Loucy (cell line): ENCODE measurements at regions not wholly inside any gene's neighbourhood (a gene's known extent, or its start where the extent isn't known, plus 50 kb on each side); places are given as distances from the start of the nearest gene placed in this dataset.

Experiments used
- H2AFZ ChIP-seq: fragments of 200-600 bp; sonication (generic); 2 replicates; pipeline ENCODE4 v1.6.0; 2016; ENCODE audit warnings: antibody characterized with exemption, mild to moderate bottlenecking, low read length, moderate library complexity
- H3F3A ChIP-seq: fragments of 200-600 bp; 2 replicates; pipeline ENCODE4 v1.6.0; 2016; ENCODE audit warnings: antibody characterized with exemption, low read depth, mild to moderate bottlenecking
- H3K27me3 ChIP-seq: fragments of 200-600 bp; sonication (generic); 2 replicates; pipeline ENCODE4 v1.6.1; 2014; ENCODE audit warnings: low read length, mild to moderate bottlenecking; ENCODE audit not compliant: insufficient read depth, poor library complexity, severe bottlenecking
- H3K36me3 ChIP-seq: fragments of 200-600 bp; sonication (generic); 2 replicates; pipeline ENCODE4 v1.6.1; 2016; ENCODE audit warnings: low read length; ENCODE audit not compliant: insufficient read depth
- H3K4me1 ChIP-seq: fragments of 200-600 bp; sonication (generic); 2 replicates; pipeline ENCODE4 v1.5.1; 2014; ENCODE audit warnings: low read length, mild to moderate bottlenecking; ENCODE audit not compliant: insufficient read depth, poor library complexity, severe bottlenecking
- H3K4me2 ChIP-seq: fragments of 200-600 bp; sonication (generic); 2 replicates; pipeline ENCODE4 v1.6.0; 2014; ENCODE audit warnings: antibody characterized with exemption, low read length, low read depth, mild to moderate bottlenecking; ENCODE audit not compliant: poor library complexity, severe bottlenecking
- H3K4me3 ChIP-seq: fragments of 200-600 bp; sonication (generic); 2 replicates; pipeline ENCODE4 v1.5.1; 2014; ENCODE audit warnings: low read length, mild to moderate bottlenecking, mixed read lengths; ENCODE audit not compliant: poor library complexity, severe bottlenecking
- H3K79me2 ChIP-seq: fragments of 200-600 bp; sonication (generic); 2 replicates; pipeline ENCODE4 v1.6.1; 2014; ENCODE audit warnings: low read length; ENCODE audit not compliant: insufficient read depth
- H3K9ac ChIP-seq: fragments of 200-600 bp; sonication (generic); 2 replicates; pipeline ENCODE4 v1.6.0; 2014; ENCODE audit warnings: mild to moderate bottlenecking, low read depth, low read length, moderate library complexity; ENCODE audit not compliant: poor library complexity, severe bottlenecking
- H3K9me2 ChIP-seq: fragments of 200-600 bp; sonication (generic); replicated peaks from 2 replicates; pipeline ENCODE4 v1.6.1; 2016; ENCODE audit warnings: low read depth, low read length, mixed read lengths
- H3K9me3 ChIP-seq: fragments of 200-600 bp; sonication (generic); 2 replicates; pipeline ENCODE4 v1.6.1; 2014; ENCODE audit warnings: mild to moderate bottlenecking, antibody characterized with exemption, low read length, low read depth; ENCODE audit not compliant: insufficient read depth
- H4K20me1 ChIP-seq: fragments of 200-600 bp; sonication (generic); 2 replicates; pipeline ENCODE4 v1.6.0; 2014; ENCODE audit warnings: antibody characterized with exemption, low read length, mild to moderate bottlenecking; ENCODE audit not compliant: insufficient read depth, poor library complexity, severe bottlenecking
- EZH2phosphoT487 ChIP-seq: fragments of 200-600 bp; IDR thresholded peaks from 2 replicates; pipeline ENCODE4 v1.6.1; 2018; ENCODE audit warnings: antibody characterized with exemption, mild to moderate bottlenecking, moderate library complexity, borderline replicate concordance
- TF ChIP-seq, protein P1 (sequence below): fragments of 200-600 bp; sonication (generic); conservative IDR thresholded peaks from 2 replicates; pipeline ENCODE4 v1.5.1; 2014; ENCODE audit warnings: mild to moderate bottlenecking, antibody characterized with exemption, low read length

DNA sequence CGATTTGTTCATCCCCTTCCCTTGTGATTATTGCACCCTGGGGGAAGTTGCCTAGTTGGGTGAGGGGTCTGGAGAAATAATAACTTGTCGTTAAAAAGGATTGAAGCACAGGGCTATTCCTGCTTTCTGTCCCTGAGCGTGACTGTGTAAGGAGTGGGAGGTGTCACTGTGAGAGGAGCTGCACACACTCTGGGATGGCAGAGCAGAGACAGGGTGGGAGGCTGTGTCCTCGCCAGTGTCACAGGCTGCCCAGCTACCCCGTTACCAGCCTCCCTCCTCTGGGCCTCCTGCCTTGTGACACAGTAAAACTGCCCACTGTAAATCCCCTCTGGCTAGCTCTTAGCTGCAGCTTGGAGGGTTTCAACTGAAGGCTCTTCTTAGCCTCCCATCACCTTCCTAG is 460.6 kb downstream of the AACS start:
- H3K4me2 ChIP-seq = no peak overlapping the region
- no peaks in the 10 kb centered on the region for H3K36me3 ChIP-seq
- no peaks in the 10 kb centered on the region for H3K27me3 ChIP-seq
- no peak overlapping the region for H3K9ac ChIP-seq
- TF ChIP-seq EZH2phosphoT487 = no peak
- H3K79me2 ChIP-seq = no peaks in the 10 kb centered on the region
- H4K20me1 ChIP-seq = no peaks in the 10 kb centered on the region
- H3K9me3 ChIP-seq = no peaks in the 10 kb centered on the region; the same call in 1 of the 2 replicates
- H2AFZ ChIP-seq = no peak overlapping the region
- no peaks in the 10 kb centered on the region for H3K9me2 ChIP-seq
- no peaks in the 10 kb centered on the region for H3F3A ChIP-seq
- no peaks in the 10 kb centered on the region for H3K4me1 ChIP-seq
- no peak overlapping the region for H3K4me3 ChIP-seq

DNA sequence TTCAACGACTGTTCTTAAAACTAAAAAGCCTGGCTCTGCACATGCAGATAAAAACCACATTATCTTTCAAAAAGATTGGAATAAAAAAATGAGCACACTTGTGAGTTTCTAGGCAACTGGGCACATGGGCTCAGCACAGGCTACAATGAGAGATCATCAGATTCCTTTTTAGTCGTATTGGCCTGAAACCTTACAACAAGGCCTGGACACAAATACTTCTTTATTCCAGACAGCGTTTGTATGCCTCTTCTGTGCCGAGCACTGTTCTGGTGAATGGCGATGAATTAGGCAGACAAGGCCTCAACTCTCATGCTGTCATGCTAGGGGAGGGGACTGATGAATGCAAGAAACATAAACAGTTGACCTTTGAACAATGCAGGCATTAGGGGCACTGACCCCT is 463.0 kb downstream of the AACS start:
- no peaks in the 10 kb centered on the region for H3K27me3 ChIP-seq
- no peaks in the 10 kb centered on the region; the same call in 1 of the 2 replicates for H3K9me3 ChIP-seq
- H2AFZ ChIP-seq = no peak overlapping the region
- no peaks in the 10 kb centered on the region for H3K79me2 ChIP-seq
- no peak overlapping the region for H3K9ac ChIP-seq
- H3K36me3 ChIP-seq = no peaks in the 10 kb centered on the region
- no peaks in the 10 kb centered on the region for H3F3A ChIP-seq
- no peak overlapping the region for H3K4me3 ChIP-seq
- TF ChIP-seq EZH2phosphoT487 = no peak
- TF ChIP-seq, protein P1, sequence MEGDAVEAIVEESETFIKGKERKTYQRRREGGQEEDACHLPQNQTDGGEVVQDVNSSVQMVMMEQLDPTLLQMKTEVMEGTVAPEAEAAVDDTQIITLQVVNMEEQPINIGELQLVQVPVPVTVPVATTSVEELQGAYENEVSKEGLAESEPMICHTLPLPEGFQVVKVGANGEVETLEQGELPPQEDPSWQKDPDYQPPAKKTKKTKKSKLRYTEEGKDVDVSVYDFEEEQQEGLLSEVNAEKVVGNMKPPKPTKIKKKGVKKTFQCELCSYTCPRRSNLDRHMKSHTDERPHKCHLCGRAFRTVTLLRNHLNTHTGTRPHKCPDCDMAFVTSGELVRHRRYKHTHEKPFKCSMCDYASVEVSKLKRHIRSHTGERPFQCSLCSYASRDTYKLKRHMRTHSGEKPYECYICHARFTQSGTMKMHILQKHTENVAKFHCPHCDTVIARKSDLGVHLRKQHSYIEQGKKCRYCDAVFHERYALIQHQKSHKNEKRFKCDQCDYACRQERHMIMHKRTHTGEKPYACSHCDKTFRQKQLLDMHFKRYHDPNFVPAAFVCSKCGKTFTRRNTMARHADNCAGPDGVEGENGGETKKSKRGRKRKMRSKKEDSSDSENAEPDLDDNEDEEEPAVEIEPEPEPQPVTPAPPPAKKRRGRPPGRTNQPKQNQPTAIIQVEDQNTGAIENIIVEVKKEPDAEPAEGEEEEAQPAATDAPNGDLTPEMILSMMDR = no peak
- H4K20me1 ChIP-seq = no peaks in the 10 kb centered on the region
- no peaks in the 10 kb centered on the region for H3K4me1 ChIP-seq
- H3K9me2 ChIP-seq = no peaks in the 10 kb centered on the region
- H3K4me2 ChIP-seq = no peak overlapping the region

DNA sequence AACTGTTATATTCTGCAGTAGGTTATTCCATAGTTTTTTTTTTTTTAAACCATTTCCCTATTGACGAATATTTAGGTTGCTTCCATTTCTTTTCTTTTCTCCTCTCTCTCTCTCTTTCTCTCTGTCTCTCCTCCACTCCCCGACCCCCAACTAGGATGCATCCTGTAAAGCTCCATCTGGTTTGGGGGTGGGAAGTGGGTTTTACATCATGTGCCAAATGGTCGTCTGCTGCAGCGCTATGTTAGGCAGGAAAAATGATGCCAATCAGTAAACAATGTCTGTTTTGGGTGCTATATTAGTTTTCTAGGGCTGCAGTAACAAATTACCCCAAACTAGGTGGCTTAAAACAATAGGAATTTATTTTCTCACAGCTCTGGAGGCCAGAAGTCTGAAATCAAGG is 465.0 kb downstream of the AACS start:
- TF ChIP-seq, protein P1 = no peak
- TF ChIP-seq EZH2phosphoT487 = no peak
- H3K79me2 ChIP-seq = no peaks in the 10 kb centered on the region
- H4K20me1 ChIP-seq = no peaks in the 10 kb centered on the region
- H3K4me3 ChIP-seq = no peak overlapping the region
- no peaks in the 10 kb centered on the region for H3K27me3 ChIP-seq
- H3F3A ChIP-seq = no peaks in the 10 kb centered on the region
- H3K9ac ChIP-seq = no peak overlapping the region
- H3K4me2 ChIP-seq = no peak overlapping the region
- no peaks in the 10 kb centered on the region for H3K4me1 ChIP-seq
- H3K36me3 ChIP-seq = no peaks in the 10 kb centered on the region
- no peak overlapping the region for H2AFZ ChIP-seq
- H3K9me2 ChIP-seq = no peaks in the 10 kb centered on the region
- H3K9me3 ChIP-seq = no peaks in the 10 kb centered on the region; the same call in 1 of the 2 replicates

DNA sequence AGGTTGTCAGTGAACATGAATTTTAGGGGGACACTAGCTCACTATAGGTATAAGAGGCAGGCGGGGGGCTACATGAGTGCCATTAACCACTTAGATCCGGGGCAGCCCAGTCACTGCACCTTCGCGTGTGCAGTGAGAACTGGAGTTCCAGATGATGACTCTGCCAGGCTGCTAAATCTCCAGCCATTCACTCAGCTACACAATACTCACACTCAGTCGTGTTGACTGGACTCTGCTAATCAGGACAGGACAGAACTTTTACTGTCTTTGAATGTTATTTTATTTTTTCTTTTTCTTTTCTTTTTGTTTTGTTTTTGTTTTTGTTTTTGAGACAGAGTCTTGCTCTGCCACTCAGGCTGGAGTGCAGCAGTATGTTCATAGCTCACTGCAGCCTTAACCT is 465.6 kb downstream of the AACS start:
- H3K4me3 ChIP-seq = no peak overlapping the region
- H3K9me3 ChIP-seq = no peaks in the 10 kb centered on the region; the same call in 1 of the 2 replicates
- TF ChIP-seq, protein P1 = no peak
- TF ChIP-seq EZH2phosphoT487 = no peak
- no peak overlapping the region for H3K4me2 ChIP-seq
- no peaks in the 10 kb centered on the region for H3F3A ChIP-seq
- H3K36me3 ChIP-seq = no peaks in the 10 kb centered on the region
- no peak overlapping the region for H3K9ac ChIP-seq
- H3K9me2 ChIP-seq = no peaks in the 10 kb centered on the region
- no peaks in the 10 kb centered on the region for H3K79me2 ChIP-seq
- no peaks in the 10 kb centered on the region for H4K20me1 ChIP-seq
- H3K4me1 ChIP-seq = no peaks in the 10 kb centered on the region
- no peaks in the 10 kb centered on the region for H3K27me3 ChIP-seq
- no peak overlapping the region for H2AFZ ChIP-seq
